Bronchial epithelial cell (primary cell): ENCODE measurements at regions not wholly inside any gene's neighbourhood (a gene's known extent, or its start where the extent isn't known, plus 50 kb on each side); places are given as distances from the start of the nearest gene placed in this dataset.

Experiments
- DNase-seq: peaks from one replicate; pipeline ENCODE4 v3.0.0-alpha.2; 2010; ENCODE audit warnings: low read depth
- FAIRE-seq: peaks from 2 replicates; lab custom pipeline; 2011; peaks lifted over from hg19 to GRCh38; lab: Jason Lieb, UNC
- H3K27me3 ChIP-seq: 2 replicates; pipeline ENCODE4 v1.5.1; 2011; ENCODE audit warnings: low read length; ENCODE audit not compliant: control insufficient read depth, insufficient read depth
- H3K36me3 ChIP-seq: 2 replicates; pipeline ENCODE4 v1.5.1; 2011; ENCODE audit warnings: low read length; ENCODE audit not compliant: control insufficient read depth, insufficient read depth
- H3K4me3 ChIP-seq: 2 replicates; pipeline ENCODE4 v1.5.1; 2011; ENCODE audit warnings: mild to moderate bottlenecking, low read depth, low read length, control low read depth
- CTCF ChIP-seq: IDR thresholded peaks from 2 replicates; pipeline ENCODE4 v1.5.1; 2011; ENCODE audit warnings: mild to moderate bottlenecking, moderate library complexity, low read length, control low read depth, inconsistent platforms; ENCODE audit not compliant: insufficient read depth, severe bottlenecking

DNA sequence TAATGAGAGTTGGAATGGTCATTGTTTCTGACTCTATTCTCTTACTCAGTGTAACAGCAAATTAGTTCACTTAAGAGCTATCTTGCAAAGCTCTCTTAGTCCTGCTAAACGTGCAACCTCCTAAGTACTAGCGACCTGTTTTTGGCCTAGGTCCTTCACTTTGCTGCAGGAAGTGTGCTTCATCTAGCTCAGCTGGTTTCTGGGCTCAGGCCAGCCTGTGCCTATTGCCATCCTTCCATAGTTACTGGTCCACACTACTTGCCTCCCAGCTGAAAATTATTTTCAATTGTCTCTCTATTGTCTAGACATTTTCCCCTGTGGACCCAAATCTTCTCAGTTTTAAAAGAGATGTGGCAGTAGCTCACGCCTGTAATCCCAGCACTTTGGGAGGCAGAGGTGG lies 561.3 kb downstream of the FGF9 start:
- Histone ChIP-seq H3K36me3 (no peaks in the 10 kb centered on the region), H3K27me3 (no peaks in the 10 kb centered on the region), H3K4me3 (no peak overlapping the region)
- no peak for TF ChIP-seq CTCF
- FAIRE-seq (no peak), DNase-seq (no peak)

DNA sequence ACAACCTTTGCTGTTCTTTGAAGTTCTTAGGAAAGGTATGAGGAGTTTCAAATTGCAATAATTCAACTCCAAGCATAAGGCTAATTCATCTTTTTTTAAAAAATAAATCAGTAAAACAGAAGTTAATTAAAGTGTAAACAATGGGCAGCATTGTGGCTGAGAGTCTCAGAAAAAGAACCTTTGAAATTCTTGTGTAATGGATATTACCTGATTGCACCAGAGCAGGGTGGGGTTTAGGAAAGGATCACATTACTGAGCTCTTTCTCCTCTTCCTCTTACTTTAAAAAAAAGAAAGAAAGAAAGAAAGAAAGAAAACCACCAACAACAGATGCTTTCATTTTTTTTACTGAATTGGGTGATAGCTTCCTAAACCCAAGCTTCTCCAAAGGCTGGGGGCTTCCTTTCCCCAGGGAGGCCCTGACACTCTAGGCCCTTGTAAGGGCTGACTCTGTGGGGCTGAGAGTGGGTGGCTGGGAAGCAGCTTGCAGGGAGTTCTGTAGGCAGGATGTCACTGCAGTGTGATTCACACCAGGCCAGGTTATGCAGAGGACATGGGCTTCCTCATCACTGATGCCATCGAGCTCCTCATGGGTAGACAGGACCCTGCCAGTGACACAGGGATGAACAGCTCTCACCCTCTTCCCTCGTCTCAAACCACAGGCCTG lies 564.5 kb downstream of the FGF9 start:
- DNase-seq (peak; percentile 12), FAIRE-seq (no peak)
- H3K27me3 ChIP-seq, result no peaks in the 10 kb centered on the region
- TF ChIP-seq CTCF, result no peak
- H3K36me3 ChIP-seq, result no peaks in the 10 kb centered on the region
- H3K4me3 ChIP-seq, result no peak overlapping the region

- FAIRE-seq (no peak), DNase-seq (no peak)
- no peak for TF ChIP-seq CTCF
- Histone ChIP-seq H3K27me3 (no peaks in the 10 kb centered on the region), H3K4me3 (no peak overlapping the region), H3K36me3 (no peaks in the 10 kb centered on the region)
Observed at GRCh38 chr13:22235950-22236290, 565.0 kb downstream of the FGF9 start.

DNA sequence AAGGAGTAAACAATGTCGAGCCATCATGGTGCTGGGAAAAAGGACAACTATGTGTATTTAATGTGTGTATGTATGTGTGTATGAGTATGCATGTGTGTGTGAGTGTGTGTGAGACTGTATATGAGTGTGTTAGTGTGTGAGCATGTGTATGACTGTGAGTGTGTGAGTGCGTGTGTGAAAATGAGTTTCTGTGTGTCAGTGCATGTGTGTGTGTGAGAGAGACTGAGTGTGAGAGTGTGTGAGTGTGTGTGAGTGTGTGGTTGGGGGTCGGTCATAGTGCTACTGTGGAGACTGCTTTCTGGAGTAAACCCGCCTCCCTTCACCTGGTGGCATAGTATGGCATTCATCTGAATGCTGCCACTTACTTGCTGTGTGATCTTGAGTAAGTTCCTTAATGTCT lies 567.4 kb downstream of the FGF9 start:
- no peaks in the 10 kb centered on the region for H3K36me3 ChIP-seq
- H3K27me3 ChIP-seq, result no peaks in the 10 kb centered on the region
- peak; percentile 64 for FAIRE-seq
- TF ChIP-seq CTCF, result no peak
- DNase-seq, result no peak
- no peak overlapping the region for H3K4me3 ChIP-seq

DNA sequence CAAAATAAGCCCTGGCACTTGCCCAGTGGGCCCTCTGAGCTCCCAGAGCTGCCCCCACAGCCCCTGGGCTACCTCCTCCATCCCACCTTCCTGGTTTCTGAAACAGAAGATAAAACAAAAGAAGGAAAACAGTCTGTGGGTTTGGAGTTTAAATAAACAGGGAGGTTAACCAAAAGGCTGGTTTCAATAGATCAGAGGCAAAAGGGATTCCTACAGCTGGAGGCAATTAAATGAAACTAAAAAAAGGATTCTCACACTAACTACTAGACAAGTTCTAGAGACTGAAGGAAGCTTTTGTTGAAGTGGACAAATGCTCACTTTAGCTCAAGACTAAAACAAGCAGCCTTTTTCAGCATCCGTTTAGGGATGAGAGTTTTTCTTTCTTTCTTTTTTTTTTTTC lies 569.8 kb downstream of the FGF9 start:
- DNase-seq (no peak), FAIRE-seq (no peak)
- no peaks in the 10 kb centered on the region for H3K36me3 ChIP-seq
- TF ChIP-seq CTCF, result no peak
- no peak overlapping the region for H3K4me3 ChIP-seq
- H3K27me3 ChIP-seq, result no peaks in the 10 kb centered on the region
